H1 (cell line): ENCODE measurements at regions not wholly inside any gene's neighbourhood (a gene's known extent, or its start where the extent isn't known, plus 50 kb on each side); places are given as distances from the start of the nearest gene placed in this dataset.

ENCODE experiments used
- CHD7 ChIP-seq: fragments of 300-600 bp; sonication (generic); IDR thresholded peaks from 2 replicates; pipeline ENCODE4 v1.7.1; 2012; ENCODE audit warnings: low read length, moderate library complexity, mild to moderate bottlenecking, inconsistent platforms; ENCODE audit not compliant: insufficient replicate concordance

- no peak for TF ChIP-seq CHD7
These were observed 68.4 kb upstream of the RANBP3L start (continued) for GRCh38 chr5:36370073-36370472.
